ENCODE measurements at regions not wholly inside any gene's neighbourhood (a gene's known extent, or its start where the extent isn't known, plus 50 kb on each side); places are given as distances from the start of the nearest gene placed in this dataset.

DNA sequence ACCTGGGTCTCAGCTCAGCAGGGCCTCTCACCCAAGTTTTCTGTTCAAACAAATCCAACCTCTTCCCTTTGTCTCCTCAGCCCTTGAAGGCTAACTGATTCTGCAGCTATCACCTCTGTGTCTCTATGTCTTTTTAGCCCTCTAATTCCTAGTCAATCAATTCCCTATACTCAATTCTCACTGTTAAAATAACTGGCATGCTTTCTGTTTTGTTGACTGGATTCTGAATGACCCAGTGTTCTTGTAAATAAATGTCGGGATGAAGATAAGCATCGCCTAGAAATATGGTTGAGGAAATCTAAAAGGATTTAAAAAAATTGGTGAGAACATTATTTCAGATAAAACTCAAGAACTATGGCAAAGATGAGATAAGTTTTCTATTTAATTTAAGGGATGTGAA is 210.2 kb downstream of the ICE1 start:
- intact Hi-C loops (cut with DNase I), result no loop called here
- WGBS, 4 donors, result 87 to 95% (median 91%) methylated on average over 2 of the region's 2 CpGs
- Histone ChIP-seq H3K27ac (no peak overlapping the region), H3K27me3 (no peaks in the 10 kb centered on the region), H3K4me3 (no peak overlapping the region), H3K36me3 (replicated peaks in 1 of 2) (no peaks in the 10 kb centered on the region), H3K9me3 (replicated peaks in 1 of 3) (no peaks in the 10 kb centered on the region), H3K4me1 (replicated peaks in 1 of 2) (peaks cover 1 to 3% of the 10 kb centered on the region in 2 donors)
- DNase-seq, result no peak
- TF ChIP-seq, protein P1, sequence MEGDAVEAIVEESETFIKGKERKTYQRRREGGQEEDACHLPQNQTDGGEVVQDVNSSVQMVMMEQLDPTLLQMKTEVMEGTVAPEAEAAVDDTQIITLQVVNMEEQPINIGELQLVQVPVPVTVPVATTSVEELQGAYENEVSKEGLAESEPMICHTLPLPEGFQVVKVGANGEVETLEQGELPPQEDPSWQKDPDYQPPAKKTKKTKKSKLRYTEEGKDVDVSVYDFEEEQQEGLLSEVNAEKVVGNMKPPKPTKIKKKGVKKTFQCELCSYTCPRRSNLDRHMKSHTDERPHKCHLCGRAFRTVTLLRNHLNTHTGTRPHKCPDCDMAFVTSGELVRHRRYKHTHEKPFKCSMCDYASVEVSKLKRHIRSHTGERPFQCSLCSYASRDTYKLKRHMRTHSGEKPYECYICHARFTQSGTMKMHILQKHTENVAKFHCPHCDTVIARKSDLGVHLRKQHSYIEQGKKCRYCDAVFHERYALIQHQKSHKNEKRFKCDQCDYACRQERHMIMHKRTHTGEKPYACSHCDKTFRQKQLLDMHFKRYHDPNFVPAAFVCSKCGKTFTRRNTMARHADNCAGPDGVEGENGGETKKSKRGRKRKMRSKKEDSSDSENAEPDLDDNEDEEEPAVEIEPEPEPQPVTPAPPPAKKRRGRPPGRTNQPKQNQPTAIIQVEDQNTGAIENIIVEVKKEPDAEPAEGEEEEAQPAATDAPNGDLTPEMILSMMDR (IDR thresholded peaks at IDR 0.05), result no peak
- TF ChIP-seq POLR2A (IDR thresholded peaks at IDR 0.05), result no peak

DNA sequence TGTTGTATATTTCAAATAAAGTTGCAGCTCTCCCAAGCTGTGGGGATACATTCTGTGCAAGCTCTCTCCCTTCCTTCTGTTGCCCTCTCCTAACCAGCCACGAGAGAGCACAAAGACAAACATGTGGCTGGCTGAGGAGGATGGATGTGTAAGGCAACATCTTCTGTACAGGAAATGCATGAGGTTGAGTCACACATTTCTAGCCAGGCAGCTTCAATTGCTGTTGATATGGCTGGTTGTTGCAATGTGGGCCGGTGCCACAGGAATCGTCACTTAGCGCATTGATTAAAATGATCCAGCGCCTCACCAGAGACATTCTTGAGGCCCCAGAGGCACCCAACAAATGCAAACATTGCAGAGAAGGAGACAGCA is 207.1 kb downstream of the ICE1 start:
- Histone ChIP-seq H3K9me3 (replicated peaks in 1 of 3) (no peaks in the 10 kb centered on the region), H3K27ac (no peak overlapping the region), H3K4me3 (no peak overlapping the region), H3K27me3 (no peaks in the 10 kb centered on the region), H3K36me3 (replicated peaks in 1 of 2) (no peaks in the 10 kb centered on the region), H3K4me1 (replicated peaks in 1 of 2) (no peaks in the 10 kb centered on the region)
- TF ChIP-seq, protein P1 (IDR thresholded peaks at IDR 0.05), result no peak
- no peak for TF ChIP-seq POLR2A (IDR thresholded peaks at IDR 0.05)
- WGBS, 4 donors, result 64 to 73% (median 68%) methylated on average over 5 of the region's 5 CpGs
- intact Hi-C loops (cut with DNase I), result no loop called here
- no peak for DNase-seq

GRCh38 chr5:5628866-5629606 is 206.6 kb downstream of the ICE1 start:
- no peak for DNase-seq
- H3K27me3 ChIP-seq, result no peaks in the 10 kb centered on the region
- no peaks in the 10 kb centered on the region for H3K4me1 ChIP-seq (replicated peaks in 1 of 2)
- H3K9me3 ChIP-seq (replicated peaks in 1 of 3), result no peaks in the 10 kb centered on the region
- no peaks in the 10 kb centered on the region for H3K36me3 ChIP-seq (replicated peaks in 1 of 2)
- H3K27ac ChIP-seq, result no peak overlapping the region
- no peak for TF ChIP-seq POLR2A (IDR thresholded peaks at IDR 0.05)
- TF ChIP-seq, protein P1 (IDR thresholded peaks at IDR 0.05), result no peak
- no peak overlapping the region for H3K4me3 ChIP-seq
- intact Hi-C loops (cut with DNase I), result no loop called here
- 87 to 91% (median 91%) methylated on average over 10 of the region's 10 CpGs for WGBS, 4 donors

GRCh38 chr5:5626412-5626811 is 203.9 kb downstream of the ICE1 start:
- H3K4me1 ChIP-seq (replicated peaks in 1 of 2), result no peaks in the 10 kb centered on the region
- peaks cover 0 to 7% (median 0%) of the 10 kb centered on the region in 3 donors for H3K9me3 ChIP-seq (replicated peaks in 1 of 3)
- TF ChIP-seq POLR2A (IDR thresholded peaks at IDR 0.05), result no peak
- TF ChIP-seq, protein P1 (IDR thresholded peaks at IDR 0.05), result no peak
- intact Hi-C loops (cut with DNase I), result no loop called here
- WGBS, 4 donors, result 75 to 83% (median 80%) methylated on average over 1 of the region's 1 CpG
- H3K4me3 ChIP-seq, result no peak overlapping the region
- no peaks in the 10 kb centered on the region for H3K36me3 ChIP-seq (replicated peaks in 1 of 2)
- no peak overlapping the region for H3K27ac ChIP-seq
- H3K27me3 ChIP-seq, result no peaks in the 10 kb centered on the region
- DNase-seq, result no peak

Measured in adrenal gland (tissue), 9 donors.